ENCODE measurements at regions not wholly inside any gene's neighbourhood (a gene's known extent, or its start where the extent isn't known, plus 50 kb on each side); places are given as distances from the start of the nearest gene placed in this dataset.

DNA sequence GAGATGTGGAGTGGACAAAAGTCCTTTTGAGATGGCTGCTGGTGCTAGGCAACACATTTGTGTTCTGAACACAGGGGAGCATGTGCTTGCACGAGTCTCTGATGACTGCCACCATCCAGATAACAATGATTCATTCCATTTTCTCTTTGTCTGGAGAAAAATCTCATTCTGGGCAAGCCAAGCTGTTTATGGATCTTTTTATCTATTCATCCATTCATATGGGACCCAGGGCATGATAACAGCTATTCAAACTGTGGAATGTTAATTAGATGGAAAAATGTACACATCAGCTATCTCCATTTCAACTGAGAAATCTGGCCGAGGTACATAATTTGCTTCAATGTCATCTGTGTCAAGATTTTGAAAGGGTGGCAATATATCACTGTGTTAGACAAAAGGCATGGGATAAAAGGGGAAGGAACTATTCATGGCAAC is 117.5 kb upstream of the ZBED5 start:
- TF ChIP-seq, protein P1, sequence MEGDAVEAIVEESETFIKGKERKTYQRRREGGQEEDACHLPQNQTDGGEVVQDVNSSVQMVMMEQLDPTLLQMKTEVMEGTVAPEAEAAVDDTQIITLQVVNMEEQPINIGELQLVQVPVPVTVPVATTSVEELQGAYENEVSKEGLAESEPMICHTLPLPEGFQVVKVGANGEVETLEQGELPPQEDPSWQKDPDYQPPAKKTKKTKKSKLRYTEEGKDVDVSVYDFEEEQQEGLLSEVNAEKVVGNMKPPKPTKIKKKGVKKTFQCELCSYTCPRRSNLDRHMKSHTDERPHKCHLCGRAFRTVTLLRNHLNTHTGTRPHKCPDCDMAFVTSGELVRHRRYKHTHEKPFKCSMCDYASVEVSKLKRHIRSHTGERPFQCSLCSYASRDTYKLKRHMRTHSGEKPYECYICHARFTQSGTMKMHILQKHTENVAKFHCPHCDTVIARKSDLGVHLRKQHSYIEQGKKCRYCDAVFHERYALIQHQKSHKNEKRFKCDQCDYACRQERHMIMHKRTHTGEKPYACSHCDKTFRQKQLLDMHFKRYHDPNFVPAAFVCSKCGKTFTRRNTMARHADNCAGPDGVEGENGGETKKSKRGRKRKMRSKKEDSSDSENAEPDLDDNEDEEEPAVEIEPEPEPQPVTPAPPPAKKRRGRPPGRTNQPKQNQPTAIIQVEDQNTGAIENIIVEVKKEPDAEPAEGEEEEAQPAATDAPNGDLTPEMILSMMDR (conservative IDR thresholded peaks at IDR 0.05), result no peak
- no peak for TF ChIP-seq EZH2 (IDR thresholded peaks at IDR 0.05; ENCODE audit: low read depth)
